ENCODE measurements at regions not wholly inside any gene's neighbourhood (a gene's known extent, or its start where the extent isn't known, plus 50 kb on each side); places are given as distances from the start of the nearest gene placed in this dataset.

- no peak for DNase-seq (ENCODE audit: extremely low spot score)
- ChIA-PET CTCF (interaction anchor here (0.6 to 1.5 kb wide), 4 partner anchors 11 to 44 kb away, joined by 3 to 4 read pairs (median 4); no protein-coding TSS in a partner anchor), POLR2A (no interaction called here)
- TF ChIP-seq L3MBTL2 (conservative IDR thresholded peaks at IDR 0.05) (no peak), NFRKB (IDR thresholded peaks at IDR 0.05) (no peak)
These were observed 160.6 kb downstream of the TANC2 start for GRCh38 chr17:63126607-63127006.

GRCh38 chr17:63132459-63132911 is 166.4 kb downstream of the TANC2 start:
- ChIA-PET CTCF (no interaction called here), POLR2A (no interaction called here)
- DNase-seq (ENCODE audit: extremely low spot score) = no peak
- TF ChIP-seq SP1 (IDR thresholded peaks at IDR 0.05) (no peak), BHLHE40 (IDR thresholded peaks at IDR 0.05; ENCODE audit: borderline replicate concordance) (no peak), ZNF384 (IDR thresholded peaks at IDR 0.05) (no peak), FOXK2 (IDR thresholded peaks at IDR 0.05) (no peak), CTBP1 (IDR thresholded peaks at IDR 0.05; ENCODE audit: borderline replicate concordance) (no peak)

GRCh38 chr17:63133491-63133890 is 167.5 kb downstream of the TANC2 start:
- ChIA-PET CTCF (no interaction called here), POLR2A (no interaction called here)
- TF ChIP-seq SUZ12 (IDR thresholded peaks at IDR 0.05) (no peak), FOXK2 (IDR thresholded peaks at IDR 0.05) (no peak), HDGF (IDR thresholded peaks at IDR 0.05; ENCODE audit: borderline replicate concordance) (no peak)
- no peak for DNase-seq (ENCODE audit: extremely low spot score)

- CTCF ChIA-PET = no interaction called here
These were observed 168.8 kb downstream of the TANC2 start for GRCh38 chr17:63134867-63135266.

GRCh38 chr17:63136369-63137012 is 170.5 kb downstream of the TANC2 start:
- DNase-seq (ENCODE audit: extremely low spot score) = no peak
- TF ChIP-seq PKNOX1 (IDR thresholded peaks at IDR 0.05) = peak; percentile 64; the same call in 1 of the 2 replicates
- no peak for TF ChIP-seq SP1 (IDR thresholded peaks at IDR 0.05)
- ChIA-PET POLR2A (interaction anchor here (0.8 kb wide), 1 partner anchor 31 kb away, joined by 3 read pairs; no protein-coding TSS in a partner anchor), CTCF (interaction anchor here (0.6 kb wide), 1 partner anchor 54 kb away, joined by 3 read pairs; no protein-coding TSS in a partner anchor)

More at GRCh38 chr17:63134867-63135266, 168.8 kb downstream of the TANC2 start:
- DNase-seq (ENCODE audit: extremely low spot score) = no peak
- POLR2A ChIA-PET = no interaction called here
- no peak for TF ChIP-seq SUZ12 (IDR thresholded peaks at IDR 0.05)

- ChIA-PET CTCF (interaction anchor here (0.6 kb wide), 1 partner anchor 55 kb away, joined by 3 read pairs; no protein-coding TSS in a partner anchor), POLR2A (interaction anchor here (0.8 kb wide), 1 partner anchor 32 kb away, joined by 3 read pairs; no protein-coding TSS in a partner anchor)
- DNase-seq (ENCODE audit: extremely low spot score) = no peak
- TF ChIP-seq ZNF384 (IDR thresholded peaks at IDR 0.05) (no peak), SP1 (IDR thresholded peaks at IDR 0.05) (no peak), ARNT (IDR thresholded peaks at IDR 0.05) (no peak), FOXK2 (IDR thresholded peaks at IDR 0.05) (no peak), BHLHE40 (IDR thresholded peaks at IDR 0.05; ENCODE audit: borderline replicate concordance) (no peak), FOXA1 (IDR thresholded peaks at IDR 0.05) (no peak), L3MBTL2 (conservative IDR thresholded peaks at IDR 0.05) (no peak), ELF4 (IDR thresholded peaks at IDR 0.05) (no peak), LEF1 (IDR thresholded peaks at IDR 0.05; ENCODE audit: borderline replicate concordance) (no peak), HDGF (IDR thresholded peaks at IDR 0.05; ENCODE audit: borderline replicate concordance) (no peak), SUZ12 (IDR thresholded peaks at IDR 0.05) (no peak), CTBP1 (IDR thresholded peaks at IDR 0.05; ENCODE audit: borderline replicate concordance) (no peak)
These were observed 171.1 kb downstream of the TANC2 start for GRCh38 chr17:63137163-63137562.

- DNase-seq (ENCODE audit: extremely low spot score) = no peak
- POLR2A ChIA-PET = no interaction called here
- CTCF ChIA-PET = interaction anchor here (1.1 kb wide), 1 partner anchor 12 kb away, joined by 3 read pairs; no protein-coding TSS in a partner anchor
- no peak for TF ChIP-seq TARDBP (IDR thresholded peaks at IDR 0.05)
- TF ChIP-seq NFRKB (IDR thresholded peaks at IDR 0.05) = no peak
- no peak for TF ChIP-seq SP1 (IDR thresholded peaks at IDR 0.05)
- no peak for TF ChIP-seq ARNT (IDR thresholded peaks at IDR 0.05)
- TF ChIP-seq LEF1 (IDR thresholded peaks at IDR 0.05; ENCODE audit: borderline replicate concordance) = no peak
- no peak for TF ChIP-seq L3MBTL2 (conservative IDR thresholded peaks at IDR 0.05)
- no peak for TF ChIP-seq ZNF384 (IDR thresholded peaks at IDR 0.05)
- no peak for TF ChIP-seq FOXK2 (IDR thresholded peaks at IDR 0.05)
- TF ChIP-seq SUZ12 (IDR thresholded peaks at IDR 0.05) = no peak
- TF ChIP-seq PKNOX1 (IDR thresholded peaks at IDR 0.05) = no peak
- TF ChIP-seq CTBP1 (IDR thresholded peaks at IDR 0.05; ENCODE audit: borderline replicate concordance) = no peak
- TF ChIP-seq FOXA1 (IDR thresholded peaks at IDR 0.05) = no peak
- TF ChIP-seq HDGF (IDR thresholded peaks at IDR 0.05; ENCODE audit: borderline replicate concordance) = no peak
- TF ChIP-seq BHLHE40 (IDR thresholded peaks at IDR 0.05; ENCODE audit: borderline replicate concordance) = no peak
These were observed 172.7 kb downstream of the TANC2 start for GRCh38 chr17:63138713-63139112.

- CTCF ChIA-PET = interaction anchor here (0.6 kb wide), 1 partner anchor 267 kb away, joined by 3 read pairs; no protein-coding TSS in a partner anchor
- POLR2A ChIA-PET = no interaction called here
- DNase-seq (ENCODE audit: extremely low spot score) = no peak
- TF ChIP-seq HDGF (IDR thresholded peaks at IDR 0.05; ENCODE audit: borderline replicate concordance) (no peak), TARDBP (IDR thresholded peaks at IDR 0.05) (no peak)
These were observed 173.3 kb downstream of the TANC2 start for GRCh38 chr17:63139356-63139755.

All from HEK293T (cell line).